DND-41 (cell line): ENCODE measurements at regions not wholly inside any gene's neighbourhood (a gene's known extent, or its start where the extent isn't known, plus 50 kb on each side); places are given as distances from the start of the nearest gene placed in this dataset.

ENCODE experiments used
- CTCF ChIP-seq: IDR thresholded peaks from 2 replicates; pipeline ENCODE4 v1.5.1; 2012; ENCODE audit warnings: borderline replicate concordance, low read length, moderate library complexity, mild to moderate bottlenecking; ENCODE audit not compliant: poor library complexity, severe bottlenecking; ENCODE audit errors: extremely low read depth
- EZH2 ChIP-seq: IDR thresholded peaks from 3 replicates; pipeline ENCODE4 v1.6.1; 2012; ENCODE audit warnings: borderline replicate concordance, low read depth, mild to moderate bottlenecking, moderate library complexity, low read length, inconsistent platforms; ENCODE audit not compliant: severe bottlenecking

- TF ChIP-seq EZH2 (no peak), CTCF (no peak)
These were observed 62.0 kb upstream of the RREB1 start for GRCh38 chr6:7045746-7046145.
